Body of pancreas (tissue), 4 donors: ENCODE measurements at regions not wholly inside any gene's neighbourhood (a gene's known extent, or its start where the extent isn't known, plus 50 kb on each side); places are given as distances from the start of the nearest gene placed in this dataset.
"Not testable (repeated sequence)": the region's sequence is repeated elsewhere in the genome, so short reads cannot be mapped to it uniquely, and the experiment has no call there.

Experiments
- ATAC-seq: fragments of 150-250 bp; one replicate; pipeline ENCODE4 v1.9.1; 2016
- DNase-seq, 4 donors: peaks; one replicate each; pipeline ENCODE4 v3.0.0-alpha.2; 2019
- H3K27ac ChIP-seq, 4 donors: fragments of 200-600 bp; sonication (generic); 1 replicate in 3 of 4; 2 replicates in 1 of 4; pipeline versions ENCODE4 v1.5.1 to v1.6.1; 2016 to 2019; ENCODE audit warnings: mild to moderate bottlenecking in 1 of 4, mixed read lengths in 1 of 4, moderate library complexity in 1 of 4
- H3K27me3 ChIP-seq, 2 donors: fragments of 200-600 bp; sonication (generic); one replicate each; pipeline ENCODE4 v1.6.0; 2016; ENCODE audit warnings: mild to moderate bottlenecking in 1 of 2
- H3K36me3 ChIP-seq, 2 donors: fragments of 200-600 bp; sonication (generic); replicated peaks in 1 of 2; 2 replicates each; pipeline ENCODE4 v1.5.1; 2016; ENCODE audit warnings: low read depth in 2 of 2; ENCODE audit not compliant: insufficient read depth in 1 of 2
- H3K4me1 ChIP-seq: fragments of 200-600 bp; sonication (generic); one replicate; pipeline ENCODE4 v1.6.0; 2016
- H3K4me3 ChIP-seq, 2 donors: fragments of 200-600 bp; sonication (generic); 1 replicate in 1 of 2; 2 replicates in 1 of 2; pipeline ENCODE4 v1.5.1; 2016 to 2019
- H3K9me3 ChIP-seq, 3 donors: fragments of 200-600 bp; sonication (generic); 1 replicate in 2 of 3; 2 replicates in 1 of 3; pipeline ENCODE4 v1.5.1; 2016
- CTCF ChIP-seq, 7 experiments: fragments of 450-650 bp in 4 of 7; fragments of 200-600 bp in 3 of 7; sonication (generic) in 3 of 7; IDR thresholded peaks; one replicate each; pipeline ENCODE4 v1.5.1; 2016 to 2019; ENCODE audit warnings: antibody characterized with exemption in 7 of 7
- POLR2A ChIP-seq, 3 donors: fragments of 450-650 bp; IDR thresholded peaks; one replicate each; pipeline ENCODE4 v1.6.1; 2016; ENCODE audit warnings: antibody characterized with exemption in 3 of 3, mild to moderate bottlenecking in 2 of 3
- WGBS, 2 donors: methylation state at CpG; one replicate each; pipeline ENCODE4 v1.1.5; 2017; 5-methylcytosine and 5-hydroxymethylcytosine counted together
- intact Hi-C: fragments of 100-400 bp; cut with DNase I; formaldehyde crosslinking; loops from one replicate; pipeline ENCODE4 v1.15.1; 2023

GRCh38 chr4:125198916-125199315 is 115.8 kb upstream of the FAT4 start:
- intact Hi-C loops, result no loop called here
- no peak overlapping the region for H3K4me3 ChIP-seq
- no peaks in the 10 kb centered on the region for H3K9me3 ChIP-seq
- TF ChIP-seq POLR2A (IDR thresholded peaks at IDR 0.05) (no peak), CTCF (IDR thresholded peaks at IDR 0.05) (no peak)
- no peaks in the 10 kb centered on the region for H3K4me1 ChIP-seq
- WGBS, 2 donors, result 65 to 67% methylated on average over 2 of the region's 2 CpGs
- H3K27ac ChIP-seq, result no peak overlapping the region
- ATAC-seq, result no peak
- H3K36me3 ChIP-seq, result no peaks in the 10 kb centered on the region
- no peak for DNase-seq
- H3K27me3 ChIP-seq, result no peaks in the 10 kb centered on the region

GRCh38 chr4:125191874-125192459 is 122.8 kb upstream of the FAT4 start:
- DNase-seq, H3K27me3 ChIP-seq, ATAC-seq, intact Hi-C loops, H3K4me3 ChIP-seq, H3K9me3 ChIP-seq, H3K36me3 ChIP-seq, H3K27ac ChIP-seq, H3K4me1 ChIP-seq: not testable (repeated sequence)
- WGBS, 2 donors, result 94 to 97% methylated on average over 21 to 29 of the region's 30 CpGs

GRCh38 chr4:125191232-125191631 is 123.5 kb upstream of the FAT4 start:
- Histone ChIP-seq H3K36me3 (no peaks in the 10 kb centered on the region), H3K27ac (no peak overlapping the region), H3K27me3 (no peaks in the 10 kb centered on the region), H3K4me3 (no peak overlapping the region), H3K4me1 (no peaks in the 10 kb centered on the region), H3K9me3 (no peaks in the 10 kb centered on the region)
- WGBS, 2 donors, result 82 to 84% methylated on average over 3 of the region's 3 CpGs
- intact Hi-C loops, result no loop called here
- DNase-seq, result no peak
- ATAC-seq, result no peak
- TF ChIP-seq POLR2A (IDR thresholded peaks at IDR 0.05), result no peak
- TF ChIP-seq CTCF (IDR thresholded peaks at IDR 0.05), result no peak

- no peak for TF ChIP-seq CTCF (IDR thresholded peaks at IDR 0.05)
- no peak for TF ChIP-seq POLR2A (IDR thresholded peaks at IDR 0.05)
- intact Hi-C loops, result no loop called here
- H3K27ac ChIP-seq, result no peak overlapping the region
- WGBS, 2 donors, result 73 to 84% methylated on average over 4 of the region's 4 CpGs
- H3K9me3 ChIP-seq, result no peaks in the 10 kb centered on the region
- DNase-seq (peak in 1 of 4 donors; percentile 7), ATAC-seq (no peak)
- H3K27me3 ChIP-seq, result no peaks in the 10 kb centered on the region
- H3K4me1 ChIP-seq, result no peaks in the 10 kb centered on the region
- no peak overlapping the region for H3K4me3 ChIP-seq
- no peaks in the 10 kb centered on the region for H3K36me3 ChIP-seq
Observed at GRCh38 chr4:125187226-125188176, 127.3 kb upstream of the FAT4 start.

DNA sequence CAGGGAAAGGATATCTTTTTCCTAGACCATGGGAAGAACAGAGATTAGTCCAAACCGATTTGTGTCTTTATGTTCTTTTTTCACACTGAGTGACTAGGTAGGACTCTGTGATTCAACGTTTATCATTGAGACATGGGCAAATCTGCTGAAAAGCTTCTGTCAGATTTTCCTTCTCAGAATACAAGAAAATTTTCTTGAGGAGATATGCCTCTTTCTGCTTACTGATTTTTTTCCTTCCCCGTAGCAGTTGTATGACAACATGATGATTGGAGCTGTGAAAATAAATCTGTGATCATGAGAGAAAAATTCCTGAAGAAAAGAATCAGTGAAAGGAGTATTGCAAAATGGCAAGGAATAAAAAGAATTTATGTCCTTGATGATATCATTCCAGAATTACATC is 130.6 kb upstream of the FAT4 start:
- no peaks in the 10 kb centered on the region for H3K9me3 ChIP-seq
- H3K27me3 ChIP-seq, result no peaks in the 10 kb centered on the region
- ATAC-seq, result no peak
- H3K36me3 ChIP-seq, result no peaks in the 10 kb centered on the region
- no peak for DNase-seq
- no peak for TF ChIP-seq CTCF (IDR thresholded peaks at IDR 0.05)
- TF ChIP-seq POLR2A (IDR thresholded peaks at IDR 0.05), result no peak
- intact Hi-C loops, result no loop called here
- H3K4me1 ChIP-seq, result no peaks in the 10 kb centered on the region
- H3K27ac ChIP-seq, result no peak overlapping the region
- WGBS, 2 donors, result 66 to 67% methylated on average over 3 of the region's 3 CpGs
- no peak overlapping the region for H3K4me3 ChIP-seq
